Tibial artery (tissue), 4 donors: ENCODE measurements at regions not wholly inside any gene's neighbourhood (a gene's known extent, or its start where the extent isn't known, plus 50 kb on each side); places are given as distances from the start of the nearest gene placed in this dataset.
A peak's percentile ranks its signal among the peaks of the same experiment; 100 is the strongest.
"Not testable (repeated sequence)": the region's sequence is repeated elsewhere in the genome, so short reads cannot be mapped to it uniquely, and the experiment has no call there.

Experiments used
- DNase-seq, 2 donors: peaks; one replicate each; pipeline ENCODE4 v3.0.0-alpha.2; 2019
- H3K27ac ChIP-seq, 2 donors: fragments of 200-600 bp; sonication (generic) in 1 of 2; 1 replicate in 1 of 2; 2 replicates in 1 of 2; pipeline ENCODE4 v1.5.1; 2018 to 2019; ENCODE audit warnings: mild to moderate bottlenecking in 1 of 2
- H3K27me3 ChIP-seq, 2 donors: fragments of 200-600 bp; sonication (generic) in 1 of 2; one replicate each; pipeline versions ENCODE4 v1.5.1 to v1.6.0; 2016 to 2019
- H3K36me3 ChIP-seq, 3 donors: fragments of 200-600 bp; sonication (generic) in 2 of 3; one replicate each; pipeline ENCODE4 v1.5.1; 2016 to 2019; ENCODE audit warnings: mild to moderate bottlenecking in 2 of 3
- H3K4me1 ChIP-seq, 4 donors: fragments of 200-600 bp; sonication (generic) in 2 of 4; 1 replicate in 3 of 4; 2 replicates in 1 of 4; pipeline ENCODE4 v1.5.1; 2016 to 2019
- H3K4me3 ChIP-seq, 2 donors: fragments of 200-600 bp; sonication (generic) in 1 of 2; 1 replicate in 1 of 2; 2 replicates in 1 of 2; pipeline ENCODE4 v1.5.1; 2018 to 2019; ENCODE audit warnings: mild to moderate bottlenecking in 2 of 2
- H3K9me3 ChIP-seq, 3 donors: fragments of 200-600 bp; sonication (generic) in 1 of 3; one replicate each; pipeline ENCODE4 v1.5.1; 2016 to 2019
- CTCF ChIP-seq, 2 experiments: fragments of 200-600 bp in 1 of 2; fragments of 450-650 bp in 1 of 2; IDR thresholded peaks; one replicate each; pipeline ENCODE4 v1.5.1; 2017 to 2019; ENCODE audit warnings: antibody characterized with exemption in 2 of 2, mild to moderate bottlenecking in 1 of 2, moderate library complexity in 1 of 2
- intact Hi-C: fragments of 100-400 bp; cut with DNase I; formaldehyde crosslinking; loops from one replicate; pipeline ENCODE4 v1.15.0; 2023; ENCODE audit warnings: low total_unique reads

DNA sequence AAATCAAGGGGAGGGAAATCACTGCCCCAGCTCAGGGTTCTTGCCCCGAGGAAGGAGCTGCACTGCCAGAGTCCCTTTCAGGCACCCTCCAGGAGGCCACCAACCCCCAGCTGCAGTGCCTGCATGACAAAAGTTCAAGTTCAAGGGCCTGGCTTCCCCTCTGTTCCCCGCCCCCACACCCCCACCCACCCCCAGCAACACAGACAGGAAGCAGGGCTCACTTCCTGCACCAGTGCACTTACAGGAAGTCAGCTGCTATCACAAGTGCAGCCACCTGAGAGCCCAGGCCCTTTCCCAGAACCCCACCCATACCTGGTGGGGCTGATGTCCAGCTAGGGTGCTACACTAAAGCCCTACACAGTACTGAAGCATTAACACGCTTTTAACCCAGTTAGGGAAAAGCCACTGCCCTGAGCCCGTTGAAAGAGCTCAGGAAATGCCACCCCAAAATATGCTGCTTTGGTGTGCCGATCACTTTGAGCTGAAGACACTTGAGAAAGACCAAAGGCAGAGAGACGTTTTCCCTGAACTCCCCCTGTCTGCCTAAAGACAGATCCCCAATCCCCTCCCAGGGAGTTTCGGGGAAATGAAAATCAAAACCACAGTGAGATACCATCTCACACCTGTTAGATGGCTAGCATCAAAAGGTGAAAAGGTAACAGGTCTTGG lies 109.9 kb upstream of the CAB39 start:
- H3K4me3 ChIP-seq, result no peak overlapping the region
- no peaks in the 10 kb centered on the region for H3K4me1 ChIP-seq
- H3K27me3 ChIP-seq, result peaks cover 0 to 2% of the 10 kb centered on the region in 2 donors
- intact Hi-C loops, result no loop called here
- no peak for TF ChIP-seq CTCF (IDR thresholded peaks at IDR 0.05)
- H3K9me3 ChIP-seq, result no peaks in the 10 kb centered on the region
- DNase-seq, result no peak
- H3K36me3 ChIP-seq, result no peaks in the 10 kb centered on the region
- no peak overlapping the region for H3K27ac ChIP-seq

- H3K4me1 ChIP-seq, H3K27ac ChIP-seq: not testable (repeated sequence)
Measured at GRCh38 chr2:230603317-230603716, 109.3 kb upstream of the CAB39 start.

GRCh38 chr2:230604158-230604557 lies 108.5 kb upstream of the CAB39 start:
- H3K27ac ChIP-seq, DNase-seq, H3K27me3 ChIP-seq, H3K36me3 ChIP-seq, intact Hi-C loops, H3K4me1 ChIP-seq, H3K4me3 ChIP-seq, H3K9me3 ChIP-seq: not testable (repeated sequence)

More at GRCh38 chr2:230603317-230603716, 109.3 kb upstream of the CAB39 start:
- intact Hi-C loops, H3K36me3 ChIP-seq, DNase-seq, H3K27me3 ChIP-seq, H3K9me3 ChIP-seq, H3K4me3 ChIP-seq: not testable (repeated sequence)

- no peak for TF ChIP-seq CTCF (IDR thresholded peaks at IDR 0.05)
- no peak overlapping the region for H3K4me3 ChIP-seq
- intact Hi-C loops, result no loop called here
Measured at GRCh38 chr2:230614040-230614439, 98.6 kb upstream of the CAB39 start.

DNA sequence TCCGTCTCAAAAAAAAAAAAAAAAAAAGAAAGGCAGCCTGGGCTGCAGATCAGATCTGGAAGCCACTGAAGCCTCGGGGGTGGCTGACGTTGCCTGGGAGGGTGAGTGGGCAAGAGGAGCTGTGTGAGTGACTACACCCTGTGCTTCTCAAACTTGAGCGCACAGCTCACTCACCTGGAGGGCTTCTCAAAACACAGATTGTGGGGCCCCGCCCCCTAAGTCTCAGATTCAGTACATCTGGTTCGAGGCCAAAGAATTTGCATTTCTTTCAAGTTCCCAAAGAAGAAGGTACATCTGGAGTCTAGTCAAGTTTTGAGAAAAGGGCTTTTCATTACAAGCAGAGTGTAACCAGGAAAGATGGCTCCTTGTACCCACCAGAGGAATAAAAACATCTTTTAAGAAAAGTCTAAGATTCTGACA lies 97.7 kb upstream of the CAB39 start:
- H3K4me3 ChIP-seq, result no peak overlapping the region
- H3K4me1 ChIP-seq, result peaks cover 0 to 12% (median 0%) of the 10 kb centered on the region in 4 donors
- no peak overlapping the region for H3K27ac ChIP-seq
- no peaks in the 10 kb centered on the region for H3K36me3 ChIP-seq
- no peak for DNase-seq
- no peak for TF ChIP-seq CTCF (IDR thresholded peaks at IDR 0.05)
- H3K9me3 ChIP-seq, result no peaks in the 10 kb centered on the region
- intact Hi-C loops, result no loop called here
- no peaks in the 10 kb centered on the region for H3K27me3 ChIP-seq

More at GRCh38 chr2:230614040-230614439, 98.6 kb upstream of the CAB39 start:
- no peaks in the 10 kb centered on the region for H3K9me3 ChIP-seq
- no peak overlapping the region for H3K27ac ChIP-seq
- DNase-seq, result no peak
- H3K27me3 ChIP-seq, result no peaks in the 10 kb centered on the region
- H3K36me3 ChIP-seq, result no peaks in the 10 kb centered on the region
- peaks cover 0 to 12% (median 0%) of the 10 kb centered on the region in 4 donors for H3K4me1 ChIP-seq

DNA sequence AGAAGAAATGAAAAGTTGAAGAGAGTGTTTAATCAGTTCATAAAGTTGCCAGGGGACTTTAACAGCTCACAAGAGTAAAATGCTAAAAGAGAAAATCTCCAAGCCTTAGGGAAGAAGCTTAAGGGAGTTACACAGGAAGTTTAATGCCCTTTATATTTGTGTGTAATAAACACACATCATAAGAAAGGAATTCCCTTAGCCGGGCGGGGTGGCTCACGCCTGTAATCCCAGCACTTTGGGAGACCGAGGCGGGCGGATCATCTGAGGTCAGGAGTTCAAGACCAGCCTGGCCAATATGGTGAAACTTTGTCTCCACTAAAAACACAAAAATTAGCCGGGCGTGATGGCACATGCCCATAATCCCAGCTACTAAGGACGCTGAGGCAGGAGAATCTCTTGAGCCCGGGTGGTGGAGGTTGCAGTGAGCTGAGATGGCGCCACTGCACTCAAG lies 95.4 kb upstream of the CAB39 start:
- Histone ChIP-seq H3K4me1 (peaks cover 0 to 12% (median 0%) of the 10 kb centered on the region in 4 donors), H3K27ac (peak overlapping the region; percentile 25 to 41)
- H3K9me3 ChIP-seq, intact Hi-C loops, H3K27me3 ChIP-seq, H3K36me3 ChIP-seq, DNase-seq, H3K4me3 ChIP-seq: not testable (repeated sequence)

DNA sequence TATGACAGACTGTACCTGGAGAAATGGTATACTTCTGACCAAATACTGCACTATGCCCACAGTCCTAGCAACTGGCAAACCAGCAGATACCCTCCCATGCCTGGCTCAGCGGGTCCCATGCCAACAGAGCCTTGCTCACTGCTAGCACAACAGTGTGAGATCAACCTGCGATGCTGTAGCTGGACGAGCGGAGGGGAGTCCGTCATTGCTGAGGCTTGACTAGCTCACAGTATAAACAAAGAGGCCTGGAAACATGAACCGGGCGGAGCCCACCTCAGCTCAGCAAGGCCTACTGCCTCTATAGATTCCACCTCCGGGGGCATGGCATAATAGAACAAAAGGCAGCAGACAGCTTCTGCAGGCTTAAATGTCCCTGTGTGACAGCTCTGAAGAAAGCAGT lies 93.2 kb upstream of the CAB39 start:
- Histone ChIP-seq H3K9me3 (no peaks in the 10 kb centered on the region), H3K4me1 (peaks cover 0 to 12% (median 0%) of the 10 kb centered on the region in 4 donors), H3K4me3 (no peak overlapping the region), H3K27me3 (no peaks in the 10 kb centered on the region), H3K27ac (no peak overlapping the region), H3K36me3 (no peaks in the 10 kb centered on the region)
- intact Hi-C loops, result no loop called here
- TF ChIP-seq CTCF (IDR thresholded peaks at IDR 0.05), result no peak
- no peak for DNase-seq

DNA sequence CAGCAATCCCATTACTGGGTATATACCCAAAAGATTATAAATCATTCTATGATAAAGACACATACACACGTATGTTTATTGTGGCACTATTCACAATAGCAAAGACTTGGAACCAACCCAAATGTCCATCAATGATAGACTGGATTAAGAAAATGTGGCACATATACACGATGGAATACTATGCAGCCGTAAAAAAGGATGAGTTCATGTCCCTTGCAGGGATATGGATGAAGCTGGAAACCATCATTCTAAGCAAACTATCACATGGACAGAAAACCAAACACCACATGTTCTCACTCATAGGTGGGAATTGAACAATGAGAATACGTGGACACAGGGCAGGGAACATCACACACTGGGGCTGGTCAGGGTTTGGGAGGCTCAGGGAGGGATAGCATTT lies 87.4 kb upstream of the CAB39 start:
- DNase-seq, H3K4me1 ChIP-seq, intact Hi-C loops, H3K4me3 ChIP-seq, H3K27me3 ChIP-seq, H3K27ac ChIP-seq, H3K9me3 ChIP-seq, H3K36me3 ChIP-seq: not testable (repeated sequence)

DNA sequence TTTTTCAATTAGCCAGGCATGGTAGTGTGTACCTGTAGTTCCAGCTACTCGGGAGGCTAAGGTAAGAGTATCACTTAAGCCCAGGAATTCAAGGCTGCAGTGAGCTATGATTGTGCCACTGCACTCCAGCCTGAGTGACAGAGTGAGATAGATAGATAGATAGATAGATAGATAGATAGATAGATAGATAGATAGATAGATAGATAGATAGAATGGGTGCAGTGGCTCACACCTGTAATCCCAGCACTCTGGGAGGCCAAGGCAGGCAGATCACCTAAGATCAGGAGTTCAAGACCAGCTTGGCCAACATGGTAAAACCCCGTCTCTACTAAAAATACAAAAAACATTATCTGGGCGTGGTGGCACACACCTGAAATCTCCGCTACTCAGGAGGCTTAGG lies 85.6 kb upstream of the CAB39 start:
- intact Hi-C loops, H3K27ac ChIP-seq, DNase-seq, H3K27me3 ChIP-seq, H3K36me3 ChIP-seq, H3K9me3 ChIP-seq, H3K4me3 ChIP-seq, H3K4me1 ChIP-seq: not testable (repeated sequence)
